Fibroblast of lung (primary cell): ENCODE measurements at regions not wholly inside any gene's neighbourhood (a gene's known extent, or its start where the extent isn't known, plus 50 kb on each side); places are given as distances from the start of the nearest gene placed in this dataset.

Source experiments
- CTCF ChIP-seq, 2 donors: IDR thresholded peaks in 1 of 2; conservative IDR thresholded peaks in 1 of 2; 1 replicate in 1 of 2; 2 replicates in 1 of 2; pipeline ENCODE4 v1.5.1; 2011 to 2012; ENCODE audit warnings: low read length in 2 of 2, control low read depth in 1 of 2, inconsistent platforms in 1 of 2, low read depth in 1 of 2, mild to moderate bottlenecking in 1 of 2
- EZH2 ChIP-seq: IDR thresholded peaks from 2 replicates; pipeline ENCODE4 v1.5.1; 2012; ENCODE audit warnings: low read length, control low read depth, mild to moderate bottlenecking; ENCODE audit errors: missing control alignments

- TF ChIP-seq CTCF (conservative IDR thresholded peaks at IDR 0.05 in 1 of 2, IDR thresholded peaks at IDR 0.05 in 1 of 2; ENCODE audit: low read depth in 1 of 2, low read length in 2 of 2) (no peak), EZH2 (no peak)
These were observed 160.4 kb downstream of the NUP35 start for GRCh38 chr2:183284606-183285005.
